ENCODE measurements at regions not wholly inside any gene's neighbourhood (a gene's known extent, or its start where the extent isn't known, plus 50 kb on each side); places are given as distances from the start of the nearest gene placed in this dataset.

DNA sequence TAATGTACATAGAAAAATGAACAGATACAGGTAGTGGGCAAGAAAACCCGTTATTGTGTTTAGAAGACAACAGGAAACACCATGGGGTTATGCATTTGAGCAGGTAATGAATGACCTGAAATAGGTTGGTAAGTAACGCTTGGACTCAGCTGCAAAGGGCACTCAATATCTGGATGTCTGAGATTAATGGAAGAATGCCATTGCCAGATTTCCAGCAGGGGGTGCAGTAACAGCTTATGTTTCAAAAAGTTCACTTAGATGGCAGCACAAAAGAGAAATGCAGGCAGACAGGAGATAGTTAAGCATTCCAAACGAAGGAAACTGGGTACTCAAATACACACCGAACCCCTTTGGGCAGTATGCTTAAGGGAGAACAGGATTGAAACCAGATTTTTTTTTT is 285.5 kb upstream of the VLDLR start:
- TF ChIP-seq, protein P1, sequence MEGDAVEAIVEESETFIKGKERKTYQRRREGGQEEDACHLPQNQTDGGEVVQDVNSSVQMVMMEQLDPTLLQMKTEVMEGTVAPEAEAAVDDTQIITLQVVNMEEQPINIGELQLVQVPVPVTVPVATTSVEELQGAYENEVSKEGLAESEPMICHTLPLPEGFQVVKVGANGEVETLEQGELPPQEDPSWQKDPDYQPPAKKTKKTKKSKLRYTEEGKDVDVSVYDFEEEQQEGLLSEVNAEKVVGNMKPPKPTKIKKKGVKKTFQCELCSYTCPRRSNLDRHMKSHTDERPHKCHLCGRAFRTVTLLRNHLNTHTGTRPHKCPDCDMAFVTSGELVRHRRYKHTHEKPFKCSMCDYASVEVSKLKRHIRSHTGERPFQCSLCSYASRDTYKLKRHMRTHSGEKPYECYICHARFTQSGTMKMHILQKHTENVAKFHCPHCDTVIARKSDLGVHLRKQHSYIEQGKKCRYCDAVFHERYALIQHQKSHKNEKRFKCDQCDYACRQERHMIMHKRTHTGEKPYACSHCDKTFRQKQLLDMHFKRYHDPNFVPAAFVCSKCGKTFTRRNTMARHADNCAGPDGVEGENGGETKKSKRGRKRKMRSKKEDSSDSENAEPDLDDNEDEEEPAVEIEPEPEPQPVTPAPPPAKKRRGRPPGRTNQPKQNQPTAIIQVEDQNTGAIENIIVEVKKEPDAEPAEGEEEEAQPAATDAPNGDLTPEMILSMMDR (IDR thresholded peaks at IDR 0.05): peak in 1 of 6 experiments; percentile 7
- no peak for TF ChIP-seq POLR2A (IDR thresholded peaks at IDR 0.05)
